GM10266 (cell line): ENCODE measurements at regions not wholly inside any gene's neighbourhood (a gene's known extent, or its start where the extent isn't known, plus 50 kb on each side); places are given as distances from the start of the nearest gene placed in this dataset.
"Not testable (repeated sequence)": the region's sequence is repeated elsewhere in the genome, so short reads cannot be mapped to it uniquely, and the experiment has no call there.

Experiments
- DNase-seq: peaks from one replicate; pipeline ENCODE4 v3.0.0; 2012; ENCODE audit errors: extremely low spot score
- CTCF ChIP-seq: IDR thresholded peaks from 2 replicates; pipeline ENCODE4 v1.5.1; 2012; ENCODE audit warnings: mild to moderate bottlenecking, low read depth; ENCODE audit not compliant: control insufficient read depth, insufficient read depth; ENCODE audit errors: missing control alignments

- TF ChIP-seq CTCF = no peak
- no peak for DNase-seq
Observed at GRCh38 chr2:35454966-35455638, 900.5 kb upstream of the CRIM1 start.

DNA sequence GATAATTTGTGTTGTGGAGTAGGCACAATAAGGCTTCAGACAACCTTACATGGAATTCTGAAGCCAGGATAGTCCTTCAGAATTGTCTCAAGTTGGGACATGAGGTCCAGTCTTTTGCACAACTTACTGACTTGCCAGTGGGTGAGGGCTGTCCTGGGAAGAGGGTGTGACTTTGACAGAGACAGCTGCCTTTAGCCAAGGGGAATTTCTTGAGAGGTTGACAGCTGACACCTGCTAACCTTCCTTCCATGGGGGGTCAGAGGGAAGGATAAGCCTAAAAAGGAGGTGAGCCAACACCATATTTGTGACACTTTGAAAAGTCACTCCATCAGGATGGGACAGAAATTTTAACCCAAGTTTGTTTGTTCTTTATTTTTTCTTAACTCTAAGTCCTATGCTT lies 907.8 kb upstream of the CRIM1 start:
- TF ChIP-seq CTCF = no peak

DNA sequence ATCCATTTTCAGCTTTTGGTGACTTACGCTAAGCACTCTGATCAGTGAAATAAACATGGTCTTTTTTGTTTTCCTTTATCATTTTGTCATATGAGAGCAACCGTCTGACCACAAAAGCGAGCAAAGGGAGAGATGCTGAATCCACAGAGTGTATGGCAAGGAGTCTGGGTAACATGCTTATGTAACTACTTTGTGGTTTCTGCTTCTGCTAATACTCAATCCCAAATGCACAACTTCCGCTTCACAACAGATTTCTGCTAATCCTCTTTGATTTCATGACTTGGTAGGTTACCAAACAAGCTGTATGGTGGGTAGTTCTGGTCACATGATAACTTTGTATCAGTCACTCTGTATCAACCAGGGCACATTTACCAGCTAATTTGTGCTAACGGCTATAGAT lies 908.4 kb upstream of the CRIM1 start:
- DNase-seq = no peak
- no peak for TF ChIP-seq CTCF

More for the DNA sequence above, 907.8 kb upstream of the CRIM1 start:
- DNase-seq = no peak

GRCh38 chr2:35443087-35443486 lies 912.5 kb upstream of the CRIM1 start:
- TF ChIP-seq CTCF = no peak
- no peak for DNase-seq

DNA sequence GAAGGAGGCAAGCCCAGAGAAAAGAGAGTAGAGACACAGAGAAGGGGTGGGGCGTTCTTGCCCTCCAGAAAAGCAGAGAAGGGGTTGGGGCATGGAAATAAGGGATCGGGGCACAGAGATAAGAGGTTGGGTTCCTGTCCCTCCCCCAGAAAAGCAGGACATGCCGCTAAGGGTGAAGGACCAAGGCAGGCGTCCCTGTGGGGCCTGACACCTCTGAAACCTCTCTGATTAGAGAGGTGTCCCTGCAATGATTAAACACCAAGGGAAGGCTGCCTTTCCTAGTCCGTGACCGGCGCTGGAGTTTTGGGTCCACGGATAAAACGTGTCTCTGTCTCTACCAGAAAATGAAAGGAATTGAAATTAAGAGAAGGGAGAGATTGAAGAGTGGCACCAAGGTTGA lies 914.0 kb upstream of the CRIM1 start:
- DNase-seq = not testable (repeated sequence)

GRCh38 chr2:35440308-35440707 lies 915.3 kb upstream of the CRIM1 start:
- not testable (repeated sequence) for DNase-seq

DNA sequence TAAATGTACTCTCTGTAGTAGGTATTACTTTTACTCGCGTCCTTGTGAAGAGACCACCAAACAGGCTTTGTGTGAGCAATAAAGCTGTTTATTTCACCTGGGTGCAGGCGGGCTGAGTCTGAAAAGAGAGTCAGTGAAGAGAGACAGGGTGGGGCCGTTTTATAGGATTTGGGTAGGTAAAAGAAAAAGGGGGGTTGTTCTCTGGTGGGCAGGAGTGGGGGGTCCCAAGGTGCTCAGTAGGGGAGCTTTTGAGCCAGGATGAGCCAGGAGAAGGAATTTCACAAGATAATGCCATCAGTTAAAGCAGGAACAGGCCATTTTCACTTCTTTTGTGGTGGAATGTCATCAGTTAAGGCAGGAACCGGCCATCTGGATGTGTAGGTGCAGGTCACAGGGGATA lies 918.7 kb upstream of the CRIM1 start:
- not testable (repeated sequence) for DNase-seq

DNA sequence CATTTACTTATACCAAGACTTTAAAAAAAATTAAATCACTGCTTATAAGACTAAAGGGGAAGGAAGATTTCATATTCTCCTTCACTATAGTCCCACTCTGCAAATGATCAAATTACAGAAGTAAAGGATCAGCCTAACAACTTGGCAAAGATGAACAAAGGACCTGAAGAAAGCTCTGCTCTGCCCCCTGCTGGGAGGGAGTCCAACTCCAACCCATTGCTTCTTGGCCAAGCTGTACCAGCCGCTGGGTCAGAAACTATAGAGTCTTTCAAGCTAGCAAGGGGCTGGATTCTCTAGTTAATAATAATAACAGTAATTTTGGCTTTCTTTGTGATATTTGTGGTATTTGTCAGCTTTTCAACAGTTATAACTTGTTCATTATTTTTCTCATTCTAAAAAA lies 927.0 kb upstream of the CRIM1 start:
- DNase-seq = peak; percentile 11
- TF ChIP-seq CTCF = peak; percentile 56

DNA sequence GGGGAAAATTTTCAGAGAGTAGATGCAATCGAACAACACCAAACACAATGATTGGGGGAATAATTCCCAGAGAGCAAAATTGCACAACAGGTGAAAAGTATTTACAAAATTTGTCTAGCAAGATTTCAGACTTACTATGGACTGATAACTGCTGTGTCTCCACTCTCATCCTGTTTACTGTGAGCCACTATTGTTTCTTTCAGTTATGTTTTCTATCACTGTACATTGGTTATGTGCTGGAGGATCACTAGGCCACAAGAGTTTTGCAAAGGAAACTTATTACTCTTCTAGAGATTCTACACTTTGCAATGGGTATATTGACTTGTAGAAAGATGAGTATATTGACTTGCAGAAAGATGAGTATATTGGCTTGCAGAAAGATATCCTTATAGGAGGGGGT lies 934.1 kb upstream of the CRIM1 start:
- no peak for TF ChIP-seq CTCF
- no peak for DNase-seq
